CD8-positive, alpha-beta memory T cell (primary cell): ENCODE measurements at regions not wholly inside any gene's neighbourhood (a gene's known extent, or its start where the extent isn't known, plus 50 kb on each side); places are given as distances from the start of the nearest gene placed in this dataset.

Experiments
- CTCF ChIA-PET: fragments of 350-600 bp; sonication (Branson Sonifier 250); formaldehyde crosslinking; loops from one replicate; lab custom pipeline; 2021; ENCODE audit warnings: antibody characterized with exemption; lab: Charles Lee
- POLR2A ChIA-PET: fragments of 350-600 bp; sonication (Branson Sonifier 250); formaldehyde crosslinking; loops from one replicate; lab custom pipeline; 2021; ENCODE audit warnings: antibody characterized with exemption; lab: Charles Lee
- DNase-seq, 5 donors: peaks; one replicate each; pipeline versions ENCODE4 v3.0.0 to v3.0.0-alpha.2; 2020 to 2022; ENCODE audit warnings: mixed read lengths in 1 of 5
- H3K27ac ChIP-seq: one replicate; pipeline ENCODE4 v1.7.0; 2013; ENCODE audit warnings: low read depth, mild to moderate bottlenecking, low read length, moderate library complexity
- H3K27me3 ChIP-seq: 2 replicates; pipeline ENCODE4 v1.7.0; 2013; ENCODE audit warnings: low read length, mild to moderate bottlenecking; ENCODE audit not compliant: insufficient read depth, poor library complexity, severe bottlenecking
- H3K36me3 ChIP-seq: 2 replicates; pipeline ENCODE4 v1.7.0; 2013; ENCODE audit warnings: mild to moderate bottlenecking, low read length, moderate library complexity; ENCODE audit not compliant: insufficient read depth
- H3K4me1 ChIP-seq: 2 replicates; pipeline ENCODE4 v1.7.0; 2013; ENCODE audit warnings: mild to moderate bottlenecking, low read length, moderate library complexity; ENCODE audit not compliant: insufficient read depth
- H3K4me3 ChIP-seq: 2 replicates; pipeline ENCODE4 v1.7.0; 2013; ENCODE audit warnings: mild to moderate bottlenecking, low read length
- H3K9me3 ChIP-seq: 2 replicates; pipeline ENCODE4 v1.7.0; 2013; ENCODE audit warnings: mild to moderate bottlenecking, low read length
- H3K27ac Mint-ChIP-seq, 8 donors: one replicate each; pipeline ENCODE4 v1.8.0; 2020 to 2021; ENCODE audit warnings: mixed read lengths in 8 of 8, mild to moderate bottlenecking in 6 of 8, inconsistent platforms in 3 of 8, moderate library complexity in 3 of 8
- H3K27me3 Mint-ChIP-seq, 2 donors: one replicate each; pipeline ENCODE4 v1.8.0; 2020 to 2021; ENCODE audit warnings: mixed read lengths in 2 of 2, mild to moderate bottlenecking in 1 of 2, moderate library complexity in 1 of 2
- H3K36me3 Mint-ChIP-seq, 3 donors: one replicate each; pipeline ENCODE4 v1.8.0; 2020 to 2021; ENCODE audit warnings: mixed read lengths in 3 of 3, inconsistent platforms in 1 of 3, mild to moderate bottlenecking in 1 of 3
- H3K4me1 Mint-ChIP-seq, 3 donors: one replicate each; pipeline ENCODE4 v1.8.0; 2020 to 2021; ENCODE audit warnings: mixed read lengths in 3 of 3, inconsistent platforms in 1 of 3, mild to moderate bottlenecking in 1 of 3
- H3K4me3 Mint-ChIP-seq, 7 donors: one replicate each; pipeline ENCODE4 v1.8.0; 2020 to 2021; ENCODE audit warnings: mixed read lengths in 7 of 7, mild to moderate bottlenecking in 6 of 7, moderate library complexity in 4 of 7, inconsistent platforms in 2 of 7
- H3K9me3 Mint-ChIP-seq, 5 donors: one replicate each; pipeline ENCODE4 v1.8.0; 2020 to 2022; ENCODE audit warnings: mixed read lengths in 5 of 5, mild to moderate bottlenecking in 3 of 5, moderate library complexity in 2 of 5, inconsistent platforms in 1 of 5

GRCh38 chr18:53682796-53683195 lies 541.7 kb downstream of the MBD2 start:
- Histone ChIP-seq H3K27me3 (no peaks in the 10 kb centered on the region), H3K36me3 (no peaks in the 10 kb centered on the region), H3K27ac (no peak overlapping the region), H3K4me1 (no peaks in the 10 kb centered on the region), H3K4me3 (no peak overlapping the region), H3K9me3 (no peaks in the 10 kb centered on the region)
- Mint-ChIP-seq H3K4me1 (no peaks in the 10 kb centered on the region), H3K9me3 (peaks cover 0 to 9% (median 6%) of the 10 kb centered on the region in 5 donors), H3K36me3 (no peaks in the 10 kb centered on the region), H3K4me3 (no peak overlapping the region), H3K27me3 (no peaks in the 10 kb centered on the region), H3K27ac (no peak overlapping the region)
- POLR2A ChIA-PET: no interaction called here
- CTCF ChIA-PET: no interaction called here
- no peak for DNase-seq

GRCh38 chr18:53677480-53677879 lies 547.0 kb downstream of the MBD2 start:
- Mint-ChIP-seq H3K4me3 (no peak overlapping the region), H3K36me3 (no peaks in the 10 kb centered on the region), H3K9me3 (peaks cover 0 to 8% (median 5%) of the 10 kb centered on the region in 5 donors), H3K27ac (no peak overlapping the region), H3K4me1 (no peaks in the 10 kb centered on the region), H3K27me3 (no peaks in the 10 kb centered on the region)
- DNase-seq: no peak
- POLR2A ChIA-PET: no interaction called here
- H3K36me3 ChIP-seq: no peaks in the 10 kb centered on the region
- no peaks in the 10 kb centered on the region for H3K27me3 ChIP-seq
- H3K27ac ChIP-seq: no peak overlapping the region
- no peak overlapping the region for H3K4me3 ChIP-seq
- H3K4me1 ChIP-seq: no peaks in the 10 kb centered on the region
- CTCF ChIA-PET: no interaction called here
- H3K9me3 ChIP-seq: peaks cover 4% of the 10 kb centered on the region

GRCh38 chr18:53665701-53666100 lies 558.8 kb downstream of the MBD2 start:
- Mint-ChIP-seq H3K36me3 (peaks cover 0 to 4% (median 0%) of the 10 kb centered on the region in 3 donors), H3K4me1 (no peaks in the 10 kb centered on the region), H3K27me3 (no peaks in the 10 kb centered on the region), H3K9me3 (peaks cover 7 to 37% (median 10%) of the 10 kb centered on the region in 5 donors), H3K27ac (no peak overlapping the region), H3K4me3 (no peak overlapping the region)
- CTCF ChIA-PET: no interaction called here
- Histone ChIP-seq H3K9me3 (no peaks in the 10 kb centered on the region), H3K4me1 (no peaks in the 10 kb centered on the region), H3K27ac (no peak overlapping the region), H3K27me3 (no peaks in the 10 kb centered on the region), H3K36me3 (no peaks in the 10 kb centered on the region), H3K4me3 (no peak overlapping the region)
- no peak for DNase-seq
- POLR2A ChIA-PET: no interaction called here

- H3K4me3 Mint-ChIP-seq: no peak overlapping the region
These were observed 559.9 kb downstream of the MBD2 start for GRCh38 chr18:53664575-53664974.

GRCh38 chr18:53660306-53660705 lies 564.2 kb downstream of the MBD2 start:
- Histone ChIP-seq H3K27me3 (no peaks in the 10 kb centered on the region), H3K4me1 (no peaks in the 10 kb centered on the region), H3K36me3 (no peaks in the 10 kb centered on the region), H3K4me3 (no peak overlapping the region), H3K9me3 (no peaks in the 10 kb centered on the region), H3K27ac (no peak overlapping the region)
- Mint-ChIP-seq H3K4me1 (no peaks in the 10 kb centered on the region), H3K36me3 (peaks cover 0 to 2% (median 0%) of the 10 kb centered on the region in 3 donors), H3K4me3 (no peak overlapping the region), H3K27ac (no peak overlapping the region), H3K27me3 (no peaks in the 10 kb centered on the region), H3K9me3 (peaks cover 0 to 19% (median 11%) of the 10 kb centered on the region in 5 donors)
- DNase-seq: no peak
- CTCF ChIA-PET: no interaction called here
- POLR2A ChIA-PET: no interaction called here

More at GRCh38 chr18:53664575-53664974, 559.9 kb downstream of the MBD2 start:
- Histone ChIP-seq H3K36me3 (no peaks in the 10 kb centered on the region), H3K4me3 (no peak overlapping the region), H3K4me1 (no peaks in the 10 kb centered on the region), H3K27ac (no peak overlapping the region), H3K27me3 (no peaks in the 10 kb centered on the region), H3K9me3 (no peaks in the 10 kb centered on the region)
- H3K36me3 Mint-ChIP-seq: peaks cover 0 to 4% (median 0%) of the 10 kb centered on the region in 3 donors
- no peaks in the 10 kb centered on the region for H3K4me1 Mint-ChIP-seq
- no peak overlapping the region for H3K27ac Mint-ChIP-seq
- ChIA-PET POLR2A (no interaction called here), CTCF (no interaction called here)
- no peak for DNase-seq
- peaks cover 5 to 28% (median 9%) of the 10 kb centered on the region in 5 donors for H3K9me3 Mint-ChIP-seq
- H3K27me3 Mint-ChIP-seq: no peaks in the 10 kb centered on the region

- H3K4me1 ChIP-seq: no peaks in the 10 kb centered on the region
- H3K27me3 Mint-ChIP-seq: no peaks in the 10 kb centered on the region
- no peaks in the 10 kb centered on the region for H3K36me3 ChIP-seq
- H3K27me3 ChIP-seq: no peaks in the 10 kb centered on the region
- no peaks in the 10 kb centered on the region for H3K9me3 ChIP-seq
- peaks cover 0 to 9% (median 6%) of the 10 kb centered on the region in 5 donors for H3K9me3 Mint-ChIP-seq
- no peak overlapping the region for H3K27ac Mint-ChIP-seq
- ChIA-PET CTCF (no interaction called here), POLR2A (no interaction called here)
- H3K27ac ChIP-seq: no peak overlapping the region
- H3K36me3 Mint-ChIP-seq: peaks cover 0 to 2% (median 0%) of the 10 kb centered on the region in 3 donors
- no peak overlapping the region for H3K4me3 ChIP-seq
- H3K4me3 Mint-ChIP-seq: no peak overlapping the region
- no peaks in the 10 kb centered on the region for H3K4me1 Mint-ChIP-seq
- DNase-seq: no peak
These were observed 567.2 kb downstream of the MBD2 start for GRCh38 chr18:53657257-53657656.

GRCh38 chr18:53649621-53650020 lies 574.8 kb downstream of the MBD2 start:
- Histone ChIP-seq H3K27me3 (no peaks in the 10 kb centered on the region), H3K9me3 (no peaks in the 10 kb centered on the region), H3K4me1 (no peaks in the 10 kb centered on the region), H3K4me3 (no peak overlapping the region), H3K27ac (no peak overlapping the region), H3K36me3 (no peaks in the 10 kb centered on the region)
- H3K27me3 Mint-ChIP-seq: no peaks in the 10 kb centered on the region
- POLR2A ChIA-PET: no interaction called here
- H3K27ac Mint-ChIP-seq: no peak overlapping the region
- DNase-seq: no peak
- no peaks in the 10 kb centered on the region for H3K4me1 Mint-ChIP-seq
- no peaks in the 10 kb centered on the region for H3K36me3 Mint-ChIP-seq
- H3K9me3 Mint-ChIP-seq: peaks cover 0 to 25% (median 4%) of the 10 kb centered on the region in 5 donors
- CTCF ChIA-PET: no interaction called here
- H3K4me3 Mint-ChIP-seq: no peak overlapping the region

GRCh38 chr18:53644799-53645471 lies 579.5 kb downstream of the MBD2 start:
- POLR2A ChIA-PET: no interaction called here
- Mint-ChIP-seq H3K27me3 (no peaks in the 10 kb centered on the region), H3K36me3 (no peaks in the 10 kb centered on the region)

More at GRCh38 chr18:53644799-53645471, 579.5 kb downstream of the MBD2 start:
- Mint-ChIP-seq H3K27ac (no peak overlapping the region), H3K9me3 (peaks cover 10 to 34% (median 14%) of the 10 kb centered on the region in 5 donors), H3K4me1 (no peaks in the 10 kb centered on the region), H3K4me3 (no peak overlapping the region)
- H3K4me3 ChIP-seq: no peak overlapping the region
- no peaks in the 10 kb centered on the region for H3K27me3 ChIP-seq
- no peaks in the 10 kb centered on the region for H3K9me3 ChIP-seq
- no peak for DNase-seq
- no peaks in the 10 kb centered on the region for H3K4me1 ChIP-seq
- H3K36me3 ChIP-seq: no peaks in the 10 kb centered on the region
- no peak overlapping the region for H3K27ac ChIP-seq
- CTCF ChIA-PET: no interaction called here
